ENCODE measurements at regions not wholly inside any gene's neighbourhood (a gene's known extent, or its start where the extent isn't known, plus 50 kb on each side); places are given as distances from the start of the nearest gene placed in this dataset.

DNA sequence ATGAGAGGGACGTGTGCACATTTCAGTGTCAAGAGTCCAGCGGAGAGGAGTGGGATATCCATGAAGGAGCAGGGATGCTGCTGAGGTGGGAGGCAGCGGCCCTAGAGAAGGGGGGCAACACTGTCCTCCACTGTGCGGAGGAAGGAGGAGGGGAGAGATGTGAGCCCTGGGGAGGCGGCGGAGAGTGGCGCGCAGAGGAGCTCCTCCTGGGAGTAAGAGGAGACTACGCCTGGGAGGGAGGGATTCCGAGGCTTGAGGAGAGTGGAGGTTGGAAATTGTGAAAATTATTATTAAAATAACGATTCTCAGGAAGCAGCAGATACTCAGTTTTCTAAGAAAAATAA is 142.7 kb downstream of the CEP57L1 start:
- no peak for FAIRE-seq
- TF ChIP-seq POLR2A (IDR thresholded peaks at IDR 0.05; ENCODE audit: low read depth, low read length) = no peak
- no peak for DNase-seq (ENCODE audit: insufficient read length, low spot score)

DNA sequence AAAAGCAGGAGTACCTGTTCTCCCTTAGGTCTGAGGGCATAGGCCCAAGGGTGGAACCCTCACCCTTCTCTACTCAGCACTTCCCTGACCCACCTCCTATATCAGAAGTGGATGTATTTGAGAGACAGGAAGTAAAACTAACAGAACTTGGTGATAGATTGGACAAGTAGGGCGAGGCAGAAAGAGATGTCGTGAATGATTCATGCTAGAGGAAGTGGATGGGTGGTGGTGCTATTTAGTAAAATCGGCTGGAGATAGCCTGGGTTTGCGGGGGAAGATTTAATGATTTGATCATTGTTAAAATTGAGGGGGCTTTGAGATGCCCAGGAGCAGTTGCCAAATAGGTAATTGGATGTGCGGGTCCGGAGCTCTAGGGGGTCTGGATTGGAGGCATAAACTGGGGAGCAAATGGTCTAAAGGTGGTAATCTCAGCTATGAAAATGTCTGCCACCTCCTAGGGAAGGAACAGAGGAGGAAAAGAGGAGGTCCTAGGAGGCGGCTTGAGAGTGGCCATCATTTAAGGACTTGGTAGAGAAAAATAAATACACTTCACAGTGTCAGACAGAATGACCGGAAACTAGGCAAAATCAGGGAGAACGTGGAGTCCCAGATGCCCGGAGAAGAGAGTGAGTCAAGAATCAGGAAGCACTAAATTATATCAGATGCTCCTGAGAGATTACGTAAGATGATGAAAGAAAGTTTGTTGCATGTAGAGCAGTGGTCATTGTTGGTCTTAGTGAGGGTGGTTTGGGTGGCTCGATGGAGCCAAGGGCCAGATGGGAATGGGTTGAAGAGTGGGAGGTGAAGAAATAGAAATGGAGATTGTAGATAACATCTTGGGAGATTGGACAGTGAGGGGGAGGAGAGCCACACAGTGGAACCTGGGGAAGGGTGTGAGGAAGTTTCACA is 142.0 kb downstream of the CEP57L1 start:
- no peak for TF ChIP-seq POLR2A (IDR thresholded peaks at IDR 0.05; ENCODE audit: low read depth, low read length)
- no peak for FAIRE-seq
- DNase-seq (ENCODE audit: insufficient read length, low spot score) = no peak

GRCh38 chr6:109236115-109237076 is 141.1 kb downstream of the CEP57L1 start:
- no peak for TF ChIP-seq POLR2A (IDR thresholded peaks at IDR 0.05; ENCODE audit: low read depth, low read length)
- DNase-seq (ENCODE audit: insufficient read length, low spot score) (no peak), FAIRE-seq (no peak)

GRCh38 chr6:109235481-109236038 is 140.3 kb downstream of the CEP57L1 start:
- DNase-seq (ENCODE audit: insufficient read length, low spot score) (no peak), FAIRE-seq (no peak)

GRCh38 chr6:109230453-109230852 is 135.1 kb downstream of the CEP57L1 start:
- TF ChIP-seq POLR2A (IDR thresholded peaks at IDR 0.05; ENCODE audit: low read depth, low read length) = no peak
- no peak for DNase-seq (ENCODE audit: insufficient read length, low spot score)

More at GRCh38 chr6:109235481-109236038, 140.3 kb downstream of the CEP57L1 start:
- TF ChIP-seq POLR2A (IDR thresholded peaks at IDR 0.05; ENCODE audit: low read depth, low read length) = no peak

DNA sequence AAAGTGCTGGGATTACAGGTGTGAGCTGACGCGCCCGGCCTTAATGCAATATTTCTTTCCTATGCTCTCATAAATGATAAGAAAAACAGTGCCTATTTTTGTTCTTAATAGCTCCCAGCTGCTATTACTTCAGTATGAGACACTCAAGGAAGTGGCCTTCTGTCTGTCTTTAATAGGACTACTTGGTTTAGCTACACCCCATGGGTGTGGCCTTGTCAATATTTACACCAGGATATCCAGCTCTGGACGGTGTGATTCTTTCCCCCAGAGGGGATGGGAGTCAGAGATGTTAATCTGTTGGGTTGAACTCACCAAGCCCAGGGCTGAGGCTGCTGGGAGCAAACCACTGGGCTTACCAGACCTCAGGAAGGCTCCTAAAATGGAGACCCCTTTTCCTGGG is 134.2 kb downstream of the CEP57L1 start:
- DNase-seq (ENCODE audit: insufficient read length, low spot score) (no peak), FAIRE-seq (no peak)
- TF ChIP-seq POLR2A (IDR thresholded peaks at IDR 0.05; ENCODE audit: low read depth, low read length) = no peak

More at GRCh38 chr6:109230453-109230852, 135.1 kb downstream of the CEP57L1 start:
- FAIRE-seq = no peak

DNA sequence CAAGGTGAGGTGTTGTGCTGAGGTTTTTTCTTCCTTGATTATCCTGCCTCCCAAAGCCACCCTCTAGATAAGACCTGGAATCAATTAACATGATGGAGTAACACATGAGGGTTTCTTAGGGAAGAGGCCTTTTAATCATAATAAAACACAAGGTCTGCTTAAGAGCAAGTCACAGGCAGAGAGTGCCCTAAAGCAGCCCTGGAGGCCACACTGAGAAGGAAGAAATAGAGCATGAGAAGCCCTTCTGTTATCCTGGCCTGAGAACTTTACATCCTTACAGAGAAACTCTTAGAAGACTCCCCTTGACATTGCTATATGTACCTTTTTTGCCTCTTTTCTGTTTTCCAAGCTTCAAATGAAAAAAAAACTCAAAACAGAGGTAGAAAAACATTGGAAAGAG is 132.3 kb downstream of the CEP57L1 start:
- DNase-seq (ENCODE audit: insufficient read length, low spot score) (no peak), FAIRE-seq (no peak)

GRCh38 chr6:109226353-109226752 is 131.0 kb downstream of the CEP57L1 start:
- no peak for DNase-seq (ENCODE audit: insufficient read length, low spot score)
- TF ChIP-seq POLR2A (IDR thresholded peaks at IDR 0.05; ENCODE audit: low read depth, low read length) = no peak
- FAIRE-seq = no peak

More for the DNA sequence above, 132.3 kb downstream of the CEP57L1 start:
- TF ChIP-seq POLR2A (IDR thresholded peaks at IDR 0.05; ENCODE audit: low read depth, low read length) = no peak

- no peak for TF ChIP-seq POLR2A (IDR thresholded peaks at IDR 0.05; ENCODE audit: low read depth, low read length)
- DNase-seq (ENCODE audit: insufficient read length, low spot score) = no peak
- no peak for FAIRE-seq
Observed at GRCh38 chr6:109225946-109226345, 130.6 kb downstream of the CEP57L1 start.

- no peak for TF ChIP-seq POLR2A (IDR thresholded peaks at IDR 0.05; ENCODE audit: low read depth, low read length)
- DNase-seq (ENCODE audit: insufficient read length, low spot score) (no peak), FAIRE-seq (no peak)
Observed at GRCh38 chr6:109224994-109225393, 129.7 kb downstream of the CEP57L1 start.

DNA sequence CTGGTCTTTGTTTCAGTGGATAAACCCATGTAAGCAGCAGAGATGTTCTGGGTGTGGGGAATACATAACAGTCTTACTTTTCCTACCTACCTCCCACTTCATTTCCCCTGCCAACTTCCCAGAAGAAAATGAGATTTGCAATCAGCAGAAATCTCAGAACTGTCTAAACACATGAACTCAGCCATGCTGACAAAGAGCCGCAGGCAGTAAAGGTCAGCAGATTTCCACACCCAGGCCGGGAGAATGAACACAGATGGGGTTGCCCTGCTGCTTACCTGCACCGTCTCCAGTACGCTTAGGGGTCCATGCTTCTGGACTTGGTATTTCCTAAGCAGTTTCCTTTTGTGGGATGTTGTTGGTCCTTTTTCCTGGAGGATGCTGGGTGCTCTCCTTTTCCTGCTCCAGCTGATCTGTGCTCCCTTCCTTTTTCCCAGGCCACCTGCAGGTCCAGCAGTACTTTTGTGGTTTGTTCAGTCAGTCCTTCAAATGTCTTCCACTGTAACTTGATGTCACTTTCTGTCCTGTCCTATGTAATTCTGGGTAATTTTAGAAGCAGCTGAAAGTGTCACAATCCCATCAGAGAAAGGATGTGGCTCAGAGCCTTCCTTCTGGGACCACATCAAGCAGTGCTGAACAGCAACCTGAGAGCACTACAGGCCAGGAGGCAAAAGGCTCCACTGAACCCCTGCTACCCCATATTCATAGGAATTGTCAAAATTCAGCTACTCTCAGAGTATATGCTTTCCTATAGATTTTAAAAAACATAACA is 129.0 kb downstream of the CEP57L1 start:
- no peak for DNase-seq (ENCODE audit: insufficient read length, low spot score)
- TF ChIP-seq POLR2A (IDR thresholded peaks at IDR 0.05; ENCODE audit: low read depth, low read length) = no peak
- no peak for FAIRE-seq

DNA sequence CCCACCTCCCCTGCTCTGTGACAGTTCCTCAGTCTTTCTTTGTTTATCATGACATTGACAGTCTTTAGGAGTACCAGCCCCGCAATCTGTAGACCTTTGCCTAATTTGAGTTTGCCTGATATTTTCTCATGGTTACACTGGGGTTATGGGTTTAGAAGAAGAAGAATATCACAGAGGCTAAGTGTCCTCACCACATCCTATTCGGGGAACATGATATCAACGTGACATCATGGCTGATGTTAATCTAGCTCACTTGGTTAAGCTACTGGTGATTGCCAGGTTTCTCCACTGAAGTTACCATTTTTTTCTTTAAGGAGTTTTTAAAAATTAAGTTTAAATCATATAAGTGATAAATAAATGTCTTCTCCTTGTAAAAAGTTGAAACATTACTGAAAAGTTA is 127.5 kb downstream of the CEP57L1 start:
- TF ChIP-seq POLR2A (IDR thresholded peaks at IDR 0.05; ENCODE audit: low read depth, low read length) = no peak
- no peak for FAIRE-seq
- DNase-seq (ENCODE audit: insufficient read length, low spot score) = no peak

GRCh38 chr6:109221543-109222195 is 126.4 kb downstream of the CEP57L1 start:
- no peak for TF ChIP-seq POLR2A (IDR thresholded peaks at IDR 0.05; ENCODE audit: low read depth, low read length)
- FAIRE-seq = no peak
- DNase-seq (ENCODE audit: insufficient read length, low spot score) = no peak
